Activated CD4-positive, alpha-beta memory T cell treated with anti-CD3 and anti-CD28 coated beads for 36 hours (primary cell): ENCODE measurements at regions not wholly inside any gene's neighbourhood (a gene's known extent, or its start where the extent isn't known, plus 50 kb on each side); places are given as distances from the start of the nearest gene placed in this dataset.
"Not testable (repeated sequence)": the region's sequence is repeated elsewhere in the genome, so short reads cannot be mapped to it uniquely, and the experiment has no call there.

Experiments used
- CTCF ChIA-PET: fragments of 350-600 bp; sonication (Branson Sonifier 250); formaldehyde crosslinking; loops from one replicate; lab custom pipeline; 2021; ENCODE audit warnings: antibody characterized with exemption, inconsistent platforms; lab: Charles Lee
- POLR2A ChIA-PET: fragments of 350-600 bp; sonication (Branson Sonifier 250); formaldehyde crosslinking; loops from one replicate; lab custom pipeline; 2021; ENCODE audit warnings: antibody characterized with exemption; lab: Charles Lee
- DNase-seq: peaks from one replicate; pipeline ENCODE4 v3.0.0-alpha.2; 2020
- H3K27ac Mint-ChIP-seq: one replicate; pipeline ENCODE4 v1.8.0; 2021; ENCODE audit warnings: mixed read lengths
- H3K27me3 Mint-ChIP-seq: one replicate; pipeline ENCODE4 v1.8.0; 2021; ENCODE audit warnings: mixed read lengths
- H3K36me3 Mint-ChIP-seq: one replicate; pipeline ENCODE4 v1.8.0; 2021; ENCODE audit warnings: mixed read lengths
- H3K4me1 Mint-ChIP-seq: one replicate; pipeline ENCODE4 v1.8.0; 2021; ENCODE audit warnings: low read depth, mixed read lengths
- H3K4me3 Mint-ChIP-seq: one replicate; pipeline ENCODE4 v1.8.0; 2021; ENCODE audit warnings: mild to moderate bottlenecking, mixed read lengths
- H3K9me3 Mint-ChIP-seq: one replicate; pipeline ENCODE4 v1.8.0; 2021; ENCODE audit warnings: mixed read lengths
- intact Hi-C: fragments of 100-400 bp; cut with micrococcal nuclease; formaldehyde crosslinking; loops from one replicate; pipeline ENCODE4 v1.15.1; 2023

GRCh38 chr9:103574056-103574455, 520.1 kb upstream of the SMC2 start:
- H3K27me3 Mint-ChIP-seq = no peaks in the 10 kb centered on the region
- H3K36me3 Mint-ChIP-seq = peaks cover 2% of the 10 kb centered on the region

GRCh38 chr9:103586721-103587120, 507.4 kb upstream of the SMC2 start:
- DNase-seq = no peak
- CTCF ChIA-PET = no interaction called here
- no peak overlapping the region for H3K27ac Mint-ChIP-seq
- no peaks in the 10 kb centered on the region for H3K27me3 Mint-ChIP-seq
- peaks cover 6% of the 10 kb centered on the region for H3K9me3 Mint-ChIP-seq
- H3K36me3 Mint-ChIP-seq = no peaks in the 10 kb centered on the region
- H3K4me3 Mint-ChIP-seq = no peak overlapping the region
- POLR2A ChIA-PET = no interaction called here
- no peaks in the 10 kb centered on the region for H3K4me1 Mint-ChIP-seq
- intact Hi-C loops = no loop called here

More at GRCh38 chr9:103574056-103574455, 520.1 kb upstream of the SMC2 start:
- POLR2A ChIA-PET = no interaction called here
- CTCF ChIA-PET = no interaction called here
- Mint-ChIP-seq H3K27ac (no peak overlapping the region), H3K4me3 (no peak overlapping the region), H3K9me3 (peaks cover 20% of the 10 kb centered on the region), H3K4me1 (no peaks in the 10 kb centered on the region)
- intact Hi-C loops = no loop called here
- DNase-seq = no peak

- ChIA-PET CTCF (no interaction called here), POLR2A (no interaction called here)
- Mint-ChIP-seq H3K27me3 (no peaks in the 10 kb centered on the region), H3K4me1 (no peaks in the 10 kb centered on the region), H3K36me3 (no peaks in the 10 kb centered on the region), H3K9me3 (peaks cover 9% of the 10 kb centered on the region), H3K4me3 (no peak overlapping the region), H3K27ac (no peak overlapping the region)
- intact Hi-C loops = no loop called here
- DNase-seq = no peak
These were observed 492.8 kb upstream of the SMC2 start for GRCh38 chr9:103601287-103601686.

- POLR2A ChIA-PET, CTCF ChIA-PET, H3K36me3 Mint-ChIP-seq, H3K4me3 Mint-ChIP-seq, H3K9me3 Mint-ChIP-seq, H3K4me1 Mint-ChIP-seq, DNase-seq, intact Hi-C loops, H3K27ac Mint-ChIP-seq, H3K27me3 Mint-ChIP-seq: not testable (repeated sequence)
These were observed 482.2 kb upstream of the SMC2 start for GRCh38 chr9:103611950-103612349.

- Mint-ChIP-seq H3K9me3 (no peaks in the 10 kb centered on the region), H3K4me1 (no peaks in the 10 kb centered on the region), H3K27me3 (no peaks in the 10 kb centered on the region), H3K27ac (no peak overlapping the region), H3K4me3 (no peak overlapping the region), H3K36me3 (no peaks in the 10 kb centered on the region)
- no peak for DNase-seq
- ChIA-PET POLR2A (no interaction called here), CTCF (no interaction called here)
- intact Hi-C loops = no loop called here
These were observed 478.1 kb upstream of the SMC2 start for GRCh38 chr9:103615994-103616393.

GRCh38 chr9:103617046-103617445, 477.1 kb upstream of the SMC2 start:
- no peaks in the 10 kb centered on the region for H3K4me1 Mint-ChIP-seq
- CTCF ChIA-PET = interaction anchor here (0.5 kb wide), 1 partner anchor 320 kb away, joined by 3 read pairs; no protein-coding TSS in a partner anchor
- no peaks in the 10 kb centered on the region for H3K27me3 Mint-ChIP-seq
- H3K4me3 Mint-ChIP-seq = no peak overlapping the region
- H3K36me3 Mint-ChIP-seq = no peaks in the 10 kb centered on the region
- no peak overlapping the region for H3K27ac Mint-ChIP-seq
- intact Hi-C loops = no loop called here
- POLR2A ChIA-PET = no interaction called here
- no peaks in the 10 kb centered on the region for H3K9me3 Mint-ChIP-seq
- DNase-seq = no peak

- no peak overlapping the region for H3K4me3 Mint-ChIP-seq
These were observed 468.8 kb upstream of the SMC2 start for GRCh38 chr9:103625161-103625804.

GRCh38 chr9:103627731-103628130, 466.4 kb upstream of the SMC2 start:
- no peak overlapping the region for H3K4me3 Mint-ChIP-seq
- POLR2A ChIA-PET = no interaction called here
- intact Hi-C loops = no loop called here
- H3K36me3 Mint-ChIP-seq = no peaks in the 10 kb centered on the region
- no peaks in the 10 kb centered on the region for H3K4me1 Mint-ChIP-seq
- no peak overlapping the region for H3K27ac Mint-ChIP-seq
- CTCF ChIA-PET = no interaction called here
- DNase-seq = no peak
- H3K27me3 Mint-ChIP-seq = no peaks in the 10 kb centered on the region
- no peaks in the 10 kb centered on the region for H3K9me3 Mint-ChIP-seq

More at GRCh38 chr9:103625161-103625804, 468.8 kb upstream of the SMC2 start:
- Mint-ChIP-seq H3K27me3 (no peaks in the 10 kb centered on the region), H3K9me3 (no peaks in the 10 kb centered on the region), H3K27ac (no peak overlapping the region), H3K36me3 (no peaks in the 10 kb centered on the region), H3K4me1 (no peaks in the 10 kb centered on the region)
- POLR2A ChIA-PET = no interaction called here
- no peak for DNase-seq
- CTCF ChIA-PET = no interaction called here
- intact Hi-C loops = no loop called here

- POLR2A ChIA-PET = no interaction called here
- no peak for DNase-seq
- H3K9me3 Mint-ChIP-seq = no peaks in the 10 kb centered on the region
- CTCF ChIA-PET = no interaction called here
- intact Hi-C loops = no loop called here
- H3K4me1 Mint-ChIP-seq = no peaks in the 10 kb centered on the region
- H3K4me3 Mint-ChIP-seq = no peak overlapping the region
- H3K27ac Mint-ChIP-seq = no peak overlapping the region
- no peaks in the 10 kb centered on the region for H3K27me3 Mint-ChIP-seq
- H3K36me3 Mint-ChIP-seq = no peaks in the 10 kb centered on the region
These were observed 445.0 kb upstream of the SMC2 start for GRCh38 chr9:103649086-103649485.

- POLR2A ChIA-PET = no interaction called here
- intact Hi-C loops = no loop called here
These were observed 436.0 kb upstream of the SMC2 start for GRCh38 chr9:103658156-103658555.

GRCh38 chr9:103660830-103661229, 433.3 kb upstream of the SMC2 start:
- H3K4me1 Mint-ChIP-seq = no peaks in the 10 kb centered on the region
- DNase-seq = no peak
- H3K36me3 Mint-ChIP-seq = no peaks in the 10 kb centered on the region
- H3K27ac Mint-ChIP-seq = no peak overlapping the region
- H3K9me3 Mint-ChIP-seq = peaks cover 19% of the 10 kb centered on the region
- intact Hi-C loops = no loop called here
- H3K27me3 Mint-ChIP-seq = no peaks in the 10 kb centered on the region
- CTCF ChIA-PET = no interaction called here
- POLR2A ChIA-PET = no interaction called here
- no peak overlapping the region for H3K4me3 Mint-ChIP-seq

More at GRCh38 chr9:103658156-103658555, 436.0 kb upstream of the SMC2 start:
- Mint-ChIP-seq H3K4me3 (no peak overlapping the region), H3K27me3 (no peaks in the 10 kb centered on the region), H3K4me1 (no peaks in the 10 kb centered on the region), H3K36me3 (no peaks in the 10 kb centered on the region), H3K9me3 (peaks cover 19% of the 10 kb centered on the region), H3K27ac (no peak overlapping the region)
- DNase-seq = no peak
- CTCF ChIA-PET = no interaction called here

- Mint-ChIP-seq H3K27me3 (no peaks in the 10 kb centered on the region), H3K9me3 (peaks cover 19% of the 10 kb centered on the region), H3K4me3 (no peak overlapping the region), H3K4me1 (no peaks in the 10 kb centered on the region), H3K36me3 (no peaks in the 10 kb centered on the region), H3K27ac (no peak overlapping the region)
- DNase-seq = no peak
- intact Hi-C loops = no loop called here
- CTCF ChIA-PET = no interaction called here
- POLR2A ChIA-PET = no interaction called here
These were observed 432.4 kb upstream of the SMC2 start for GRCh38 chr9:103661663-103662062.

- Mint-ChIP-seq H3K36me3 (no peaks in the 10 kb centered on the region), H3K9me3 (no peaks in the 10 kb centered on the region), H3K27ac (no peak overlapping the region), H3K4me1 (no peaks in the 10 kb centered on the region), H3K27me3 (no peaks in the 10 kb centered on the region), H3K4me3 (no peak overlapping the region)
- ChIA-PET CTCF (no interaction called here), POLR2A (no interaction called here)
- no peak for DNase-seq
- intact Hi-C loops = no loop called here
These were observed 424.8 kb upstream of the SMC2 start for GRCh38 chr9:103669296-103669695.
